GM12891 (cell line): ENCODE measurements at regions not wholly inside any gene's neighbourhood (a gene's known extent, or its start where the extent isn't known, plus 50 kb on each side); places are given as distances from the start of the nearest gene placed in this dataset.

Experiments used
- DNase-seq: peaks from one replicate; pipeline ENCODE4 v3.0.0; 2011; ENCODE audit warnings: low spot score; ENCODE audit not compliant: insufficient read length
- FAIRE-seq: peaks from 2 replicates; lab custom pipeline; 2011; peaks lifted over from hg19 to GRCh38; lab: Jason Lieb, UNC
- PAX5 ChIP-seq: IDR thresholded peaks from 2 replicates; pipeline ENCODE4 v1.6.1; 2011; ENCODE audit warnings: low read length, moderate library complexity, mild to moderate bottlenecking; ENCODE audit not compliant: insufficient read depth, severe bottlenecking
- POLR2A ChIP-seq: IDR thresholded peaks from 2 replicates; pipeline ENCODE4 v1.6.1; 2011; ENCODE audit warnings: low read depth, low read length, control low read depth
- POLR2AphosphoS5 ChIP-seq: IDR thresholded peaks from 2 replicates; pipeline ENCODE4 v1.6.1; 2011; ENCODE audit warnings: low read depth, low read length, control low read depth
- POU2F2 ChIP-seq: IDR thresholded peaks from 2 replicates; pipeline ENCODE4 v1.6.1; 2011; ENCODE audit warnings: low read depth, mild to moderate bottlenecking, control low read depth, low read length, moderate library complexity
- SPI1 ChIP-seq: IDR thresholded peaks from 2 replicates; pipeline ENCODE4 v1.6.1; 2011; ENCODE audit warnings: low read depth, low read length, control low read depth
- TAF1 ChIP-seq: IDR thresholded peaks from 2 replicates; pipeline ENCODE4 v1.6.1; 2011; ENCODE audit warnings: low read depth, low read length, control low read depth

DNA sequence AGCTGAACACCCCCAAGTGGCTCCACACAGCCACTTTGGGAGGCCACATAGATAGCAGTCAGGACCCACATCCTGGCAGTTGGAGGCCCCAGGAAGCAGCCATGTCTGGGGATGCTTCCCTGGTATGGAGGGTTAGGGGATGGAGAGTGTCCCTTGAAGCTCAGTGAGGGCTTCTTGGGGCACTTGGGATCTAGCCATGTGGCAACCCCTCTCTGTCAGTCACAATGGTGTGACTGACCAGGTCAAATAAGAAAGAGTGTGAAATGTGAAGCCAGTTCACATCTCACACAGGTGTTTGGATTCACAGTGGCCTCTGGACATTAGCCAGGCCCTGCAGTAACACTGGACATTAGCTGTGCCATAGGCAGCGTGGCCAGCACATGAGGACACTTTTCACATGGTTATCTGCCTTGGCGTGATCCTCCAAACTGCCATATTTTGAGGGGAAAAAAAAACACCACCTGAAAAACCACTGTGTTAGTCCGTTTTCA, 53.9 kb upstream of the IL17B start:
- DNase-seq (no peak), FAIRE-seq (no peak)
- TF ChIP-seq SPI1 (no peak), POLR2AphosphoS5 (no peak), POU2F2 (no peak), POLR2A (no peak), PAX5 (no peak)

DNA sequence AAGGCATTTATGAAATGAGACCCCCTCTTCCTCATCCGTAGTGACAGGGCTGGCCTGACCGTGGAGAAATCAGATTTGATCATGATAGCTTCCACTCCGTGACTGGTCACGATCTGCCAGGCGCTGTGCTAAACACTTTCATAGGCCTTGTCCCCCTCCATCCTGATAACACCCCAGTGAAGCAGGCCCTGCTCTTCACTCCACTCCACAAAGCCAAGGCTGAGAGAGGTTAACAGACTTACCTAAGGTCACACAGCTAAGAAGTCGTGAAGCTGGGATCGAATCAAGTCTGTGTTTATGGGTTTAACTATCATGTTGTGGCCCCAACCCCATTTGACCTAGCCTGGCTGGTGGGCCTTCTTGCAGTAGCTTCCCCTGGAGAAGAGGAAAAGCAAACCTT, 53.3 kb upstream of the IL17B start:
- no peak for FAIRE-seq
- no peak for TF ChIP-seq SPI1
- no peak for TF ChIP-seq PAX5
- TF ChIP-seq POU2F2: no peak
- TF ChIP-seq POLR2A: no peak
- no peak for TF ChIP-seq POLR2AphosphoS5
- no peak for TF ChIP-seq TAF1
- DNase-seq: no peak

DNA sequence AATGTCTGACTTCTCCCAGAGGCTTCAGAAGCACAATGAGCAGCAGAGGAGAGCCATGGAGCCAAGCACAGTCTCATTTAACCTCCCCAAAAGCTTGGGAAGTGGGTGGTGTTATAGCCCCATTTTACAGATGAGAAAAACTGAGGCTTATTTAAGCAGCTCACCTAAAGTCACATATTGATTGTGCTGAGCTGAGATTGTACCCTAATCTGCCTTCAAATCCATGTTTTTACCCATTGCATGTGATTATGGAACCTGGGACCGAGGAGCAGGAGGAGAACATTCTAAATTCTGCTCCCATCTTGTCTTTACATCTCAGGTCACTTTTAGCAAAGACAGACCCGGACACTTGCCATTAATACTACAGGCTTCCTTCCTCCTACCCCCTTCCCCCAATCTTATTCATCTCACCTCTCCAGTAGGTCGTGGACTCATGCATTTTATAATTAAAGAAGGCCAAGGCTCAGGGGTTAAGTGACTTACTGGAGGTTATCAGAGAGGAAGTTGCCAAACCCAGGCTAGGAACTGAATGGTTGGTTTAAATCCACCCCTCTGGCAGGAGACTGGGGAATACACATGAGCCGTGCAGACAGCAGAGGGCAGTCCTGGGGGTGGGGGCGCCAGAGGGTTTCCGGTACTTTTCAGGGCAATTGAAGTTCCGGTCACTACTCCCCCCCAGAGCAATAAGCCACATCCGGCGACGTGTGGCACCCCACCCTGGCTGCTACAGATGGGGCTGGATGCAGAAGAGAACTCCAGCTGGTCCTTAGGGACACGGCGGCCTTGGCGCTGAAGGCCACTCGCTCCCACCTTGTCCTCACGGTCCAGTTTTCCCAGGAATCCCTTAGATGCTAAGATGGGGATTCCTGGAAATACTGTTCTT, 51.0 kb upstream of the IL17B start:
- TF ChIP-seq POLR2A: no peak
- no peak; the same call in 1 of the 2 replicates for TF ChIP-seq SPI1
- no peak for TF ChIP-seq PAX5
- TF ChIP-seq TAF1: no peak
- no peak for TF ChIP-seq POU2F2
- TF ChIP-seq POLR2AphosphoS5: no peak
- FAIRE-seq: no peak
- no peak for DNase-seq
